Fibroblast of peridontal ligament (primary cell): ENCODE measurements at regions not wholly inside any gene's neighbourhood (a gene's known extent, or its start where the extent isn't known, plus 50 kb on each side); places are given as distances from the start of the nearest gene placed in this dataset.
"Not testable (repeated sequence)": the region's sequence is repeated elsewhere in the genome, so short reads cannot be mapped to it uniquely, and the experiment has no call there.

Source experiments
- DNase-seq: peaks from one replicate; pipeline ENCODE4 v3.0.0-alpha.2; 2010; ENCODE audit errors: extremely low read depth

DNA sequence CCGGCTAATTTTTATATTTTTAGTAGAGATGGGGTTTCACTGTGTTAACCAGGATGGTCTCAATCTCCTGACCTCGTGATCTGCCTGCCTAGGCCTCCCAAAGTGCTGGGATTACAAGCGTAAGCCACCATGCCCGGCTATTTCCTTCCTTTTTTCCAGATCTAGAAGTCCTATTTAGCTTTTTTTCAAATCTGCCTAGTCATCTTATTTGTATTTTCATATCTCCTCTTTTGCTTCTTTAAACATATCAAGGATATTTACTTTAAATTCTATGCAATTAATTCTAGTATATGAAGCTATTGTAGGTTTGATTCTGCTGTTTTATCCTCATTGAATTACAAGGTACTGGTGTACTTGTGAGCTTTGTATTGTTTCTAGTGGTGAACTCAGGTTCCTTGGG lies 119.1 kb downstream of the MACIR start:
- DNase-seq: not testable (repeated sequence)

DNA sequence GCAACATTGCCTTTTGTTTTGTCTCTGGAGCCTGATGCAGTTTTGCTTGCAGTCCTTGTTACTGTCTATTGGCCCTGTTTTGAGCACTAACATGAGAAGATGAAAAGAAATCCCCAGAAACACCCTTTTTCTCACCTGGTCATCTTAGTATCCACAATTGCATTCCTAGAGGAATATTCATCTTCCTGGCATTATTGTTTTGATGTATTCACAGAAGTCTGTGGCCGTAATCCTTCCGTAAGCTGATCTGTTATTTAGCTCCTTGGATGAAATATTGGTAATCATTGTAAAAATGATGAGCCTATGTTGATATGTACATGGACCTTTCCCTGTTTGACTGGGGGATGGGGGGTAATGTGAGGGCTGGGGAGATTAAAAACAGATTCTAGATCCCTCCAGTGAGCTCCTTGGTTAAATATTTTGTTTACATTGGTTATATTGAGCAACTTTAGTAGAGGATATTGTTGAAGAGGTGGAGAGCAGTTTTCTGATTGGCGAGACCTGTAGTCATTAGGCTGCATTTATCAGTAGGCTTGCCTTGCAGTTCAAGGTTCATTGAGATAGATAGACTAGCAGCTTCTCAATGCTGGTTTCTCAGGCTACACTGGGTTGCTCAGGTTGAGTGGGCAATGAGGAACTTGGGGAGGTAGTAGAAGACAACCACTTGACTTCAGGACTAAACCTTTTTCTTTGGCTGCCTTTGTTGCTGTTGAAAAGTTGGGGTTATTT lies 117.5 kb downstream of the MACIR start:
- DNase-seq: peak; percentile 24

DNA sequence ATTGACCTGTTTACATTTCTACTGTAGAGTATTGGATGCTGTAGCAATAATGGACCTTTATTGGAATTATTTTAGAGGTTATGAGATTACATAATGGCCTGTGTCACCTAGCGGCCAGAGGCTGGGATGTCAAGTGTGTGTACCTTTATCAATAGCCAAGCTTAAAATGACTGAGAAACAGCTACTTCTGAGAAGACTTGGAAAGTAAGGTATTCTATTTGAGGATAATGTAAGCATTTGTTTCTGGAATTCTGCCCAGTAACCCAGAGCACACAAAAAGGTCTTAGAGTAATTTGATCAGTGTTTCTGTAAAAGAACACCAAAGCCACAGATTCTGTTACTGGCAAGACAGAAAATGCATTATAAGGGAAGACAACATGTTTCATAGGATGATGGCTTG lies 116.8 kb downstream of the MACIR start:
- DNase-seq: peak; percentile 85

DNA sequence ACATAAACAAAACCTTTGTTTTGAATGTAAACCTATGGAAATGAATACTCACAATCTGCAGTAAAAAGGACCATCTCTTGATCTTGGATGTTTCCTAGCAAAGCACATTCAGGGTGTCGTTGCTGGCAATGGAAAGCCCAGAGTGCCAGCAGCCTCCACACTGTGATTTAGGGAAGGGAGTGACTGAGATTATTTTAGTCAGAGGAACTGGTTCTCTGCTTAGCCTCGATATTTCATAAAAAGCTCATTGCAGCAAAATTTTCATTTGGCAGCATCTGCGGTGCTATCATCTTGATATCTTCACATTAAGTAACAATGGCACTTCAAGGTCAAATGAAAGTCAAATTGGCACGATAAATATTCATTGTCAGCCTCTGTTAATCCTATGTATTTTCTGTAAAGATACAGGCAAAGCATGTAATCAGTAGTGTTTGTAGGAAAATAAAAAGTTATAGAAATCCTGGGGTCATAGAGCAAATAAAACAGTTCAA lies 116.0 kb downstream of the MACIR start:
- DNase-seq: no peak

DNA sequence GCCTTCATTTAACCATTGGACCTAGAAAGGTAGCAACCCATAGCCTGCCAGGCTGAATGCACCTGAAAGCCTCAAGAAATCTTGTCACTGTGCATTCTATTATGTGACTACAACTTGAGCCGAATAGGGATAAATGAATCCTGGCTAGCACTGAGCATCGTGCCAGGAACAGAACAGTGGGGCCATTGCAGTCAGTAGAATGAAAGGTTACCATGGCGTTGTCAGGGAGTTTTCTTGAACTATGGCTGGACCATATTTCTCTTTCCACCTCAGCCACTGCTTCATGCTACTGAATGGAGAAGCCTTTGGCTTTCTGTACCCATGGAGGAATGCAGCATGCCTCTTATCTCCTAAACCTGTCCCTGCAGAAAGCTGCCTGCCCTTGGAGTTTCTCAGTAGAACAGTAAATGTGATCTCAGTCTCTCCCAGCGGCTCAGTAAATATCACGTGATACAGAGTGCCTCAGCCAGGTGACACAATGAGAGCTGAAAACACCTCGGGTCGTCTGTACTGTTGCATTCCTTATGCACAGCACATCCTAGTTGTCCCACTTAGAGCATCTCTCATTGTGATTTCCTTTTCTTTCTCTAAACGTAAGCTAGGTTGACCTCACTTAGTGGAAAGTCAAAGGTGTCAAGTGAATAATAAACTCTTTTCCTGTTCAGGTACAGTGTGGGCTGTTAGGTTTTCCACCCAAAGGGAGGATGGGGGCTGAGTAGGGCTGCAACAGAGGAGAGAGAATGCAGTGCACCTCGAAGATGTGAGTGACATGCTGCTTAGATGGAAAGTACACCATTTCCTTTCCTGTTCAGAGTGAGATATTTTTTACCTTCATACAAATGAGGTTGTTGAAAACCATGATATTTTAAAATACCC lies 115.3 kb downstream of the MACIR start:
- DNase-seq: no peak

DNA sequence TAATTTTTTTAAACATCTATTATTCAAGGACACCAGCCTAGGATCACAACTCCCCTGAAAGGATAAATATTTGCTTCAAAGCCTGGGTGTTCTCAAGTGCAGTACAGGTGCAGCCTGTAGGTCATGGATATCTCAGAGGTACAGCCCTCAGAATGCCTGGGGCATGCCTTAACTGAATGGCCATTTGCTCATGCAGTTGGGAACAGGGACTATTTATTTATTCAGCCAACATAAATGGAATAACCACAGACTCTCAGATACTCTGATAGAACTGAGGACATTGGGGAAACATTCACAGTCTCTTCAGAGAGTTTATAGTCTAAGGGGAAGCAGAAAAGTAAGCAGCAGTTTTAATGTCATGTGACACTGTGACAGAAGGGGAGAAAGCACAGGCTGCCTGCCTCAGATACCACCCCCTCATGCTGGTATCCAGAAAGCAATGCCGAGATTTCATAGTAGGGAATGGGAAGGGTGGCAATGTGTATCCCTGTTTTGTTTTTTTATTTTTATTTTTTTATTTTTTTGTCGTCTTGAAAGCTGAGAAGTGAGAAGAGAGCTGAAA lies 112.6 kb downstream of the MACIR start:
- DNase-seq: no peak

DNA sequence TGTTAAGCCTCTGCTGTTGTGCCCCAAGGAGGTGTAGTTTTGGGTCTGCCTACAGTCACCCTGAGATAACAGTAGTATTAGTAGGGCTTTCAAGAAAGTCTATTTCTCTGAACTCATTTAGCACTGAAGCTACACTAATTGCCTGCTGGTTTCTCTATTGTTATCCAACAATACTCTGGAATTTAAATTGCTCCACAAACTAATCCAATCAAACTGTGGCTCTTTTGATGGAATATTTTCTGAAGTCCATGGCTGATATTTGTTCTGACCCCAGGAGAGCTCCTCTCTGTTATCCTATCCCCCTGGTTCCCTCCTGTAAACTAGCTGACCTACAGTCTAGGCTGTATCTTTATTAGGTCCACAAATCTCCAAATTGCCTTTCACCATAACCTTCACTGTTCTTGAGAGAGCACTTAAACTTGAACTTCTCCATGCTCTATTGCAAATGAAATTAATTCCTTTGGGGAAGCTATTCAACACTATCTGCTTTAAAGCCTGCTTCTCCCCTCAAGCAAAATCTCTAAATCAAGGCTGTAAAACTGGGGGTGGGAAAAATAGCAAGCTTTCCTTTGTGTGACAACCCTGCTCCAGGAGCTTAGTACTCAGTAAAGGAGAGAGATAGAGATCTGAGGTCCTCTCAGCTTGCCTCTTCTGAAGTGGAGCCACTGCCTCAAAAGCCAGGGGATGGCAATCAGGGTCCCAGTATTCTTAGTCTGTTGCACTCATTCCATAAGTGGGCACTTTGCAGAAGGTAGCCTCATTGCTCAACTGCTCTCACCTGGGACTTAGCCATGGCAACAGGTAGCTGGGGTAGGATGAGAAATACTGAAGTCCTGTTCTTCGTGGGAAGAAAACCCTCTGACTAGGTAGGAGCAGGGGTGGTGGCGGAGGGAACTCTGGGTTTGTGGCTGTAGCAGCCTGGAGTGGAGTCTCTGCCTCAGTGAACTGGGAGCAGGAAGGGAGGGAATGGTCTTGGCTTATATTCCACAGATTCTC lies 110.9 kb downstream of the MACIR start:
- no peak for DNase-seq

DNA sequence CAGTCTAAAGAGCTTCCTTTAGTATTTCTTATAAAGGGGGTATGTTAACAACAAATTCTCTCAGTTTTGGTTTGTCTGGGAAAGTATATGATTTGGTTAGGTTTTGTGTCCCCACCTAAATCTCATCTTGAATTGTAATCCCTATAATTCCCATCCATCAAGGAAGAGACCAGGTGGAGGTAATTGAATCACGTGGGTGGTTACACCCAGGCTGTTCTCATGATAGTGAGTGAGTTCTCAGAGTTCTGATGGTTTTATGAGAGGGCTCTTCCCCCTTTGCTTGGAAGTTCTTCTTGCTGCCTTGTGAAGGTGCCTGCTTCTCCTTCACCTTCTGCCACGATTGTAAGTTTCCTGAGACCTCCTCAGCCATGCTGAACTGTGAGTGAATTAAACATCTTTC lies 109.1 kb downstream of the MACIR start:
- DNase-seq: no peak

DNA sequence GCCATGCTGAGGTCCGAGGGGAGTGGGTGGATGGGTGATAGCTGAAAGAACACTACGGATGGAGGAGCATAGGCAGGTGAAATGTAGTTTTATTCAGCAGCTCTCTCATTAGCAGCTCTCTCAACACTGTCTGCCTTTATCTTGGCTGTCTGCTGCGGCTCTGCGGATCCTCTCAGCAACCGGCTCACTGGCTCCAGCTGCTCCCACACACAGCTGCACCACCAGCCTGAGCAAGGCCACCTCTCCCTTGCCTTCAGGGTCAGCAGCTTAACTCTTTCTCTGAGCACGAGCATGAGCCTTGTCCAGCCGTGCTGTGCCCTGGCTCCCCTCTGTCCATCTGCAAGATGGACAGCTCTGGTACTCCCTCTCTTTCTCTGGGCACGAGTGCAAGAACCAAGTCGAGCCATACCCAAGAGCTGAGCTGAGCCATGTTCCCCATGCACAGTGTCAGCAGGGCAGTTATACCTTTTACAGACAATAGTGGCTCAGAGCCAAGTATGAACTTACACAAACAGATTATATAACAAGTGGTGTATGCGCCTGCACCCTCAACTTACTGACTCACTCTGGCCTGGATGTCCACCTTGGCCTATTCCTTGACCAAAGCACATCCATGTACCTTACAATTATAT lies 108.5 kb downstream of the MACIR start:
- DNase-seq: no peak

DNA sequence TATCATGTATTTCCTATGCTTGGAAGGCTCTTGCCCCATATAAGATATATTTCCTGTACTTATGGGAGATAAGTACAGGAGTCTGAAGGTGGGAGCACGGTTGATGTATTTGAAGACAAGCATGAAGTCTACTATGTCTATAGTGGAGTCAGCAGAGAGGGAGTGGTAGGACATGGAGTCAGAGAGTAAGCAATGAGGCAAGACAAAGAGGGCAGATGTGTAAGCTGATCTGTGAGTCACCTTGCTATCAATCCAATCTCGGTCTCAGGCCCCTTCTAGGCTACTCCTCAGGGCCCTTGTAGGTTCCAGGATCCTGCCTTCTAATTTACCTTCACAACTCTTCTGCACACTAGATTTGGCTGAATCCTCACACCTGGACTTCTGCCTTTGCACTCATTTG lies 105.5 kb downstream of the MACIR start:
- no peak for DNase-seq

DNA sequence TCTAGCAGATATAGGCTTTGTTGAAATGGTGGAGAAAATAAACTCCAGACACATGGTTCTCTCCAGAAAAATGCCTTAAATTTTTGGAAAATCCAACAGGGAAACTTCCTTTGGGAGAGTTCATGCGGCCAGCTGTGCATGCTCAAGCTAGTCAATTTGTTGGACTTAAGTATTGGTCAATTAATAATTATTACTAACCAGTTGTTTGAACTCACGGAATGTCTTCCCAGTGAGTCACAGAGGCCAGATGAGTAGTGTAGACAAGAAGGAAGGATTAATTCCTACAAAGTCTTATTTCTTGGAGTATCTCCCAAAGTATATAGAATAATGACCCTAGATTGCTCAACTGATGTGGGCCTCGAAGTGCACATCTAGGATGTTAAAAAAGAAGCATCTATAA lies 103.6 kb downstream of the MACIR start:
- DNase-seq: no peak

DNA sequence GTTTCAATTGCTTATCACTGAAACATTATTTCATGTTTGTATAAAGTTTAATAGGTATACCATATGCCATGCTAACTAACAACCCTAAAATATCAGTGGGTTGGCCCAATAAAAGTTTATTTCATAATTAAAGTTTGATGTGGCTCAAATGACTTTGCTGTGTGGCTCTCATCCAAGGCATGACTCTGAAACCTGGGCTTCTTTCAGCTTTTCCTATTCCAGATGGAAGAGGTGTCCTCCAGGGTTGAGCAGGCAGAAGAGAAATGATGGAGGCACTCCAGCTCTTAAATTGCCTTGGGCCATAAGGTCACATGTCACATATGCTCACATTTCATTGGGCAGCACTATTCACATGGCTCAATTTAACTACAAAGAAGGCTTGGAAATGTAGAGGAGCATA lies 101.9 kb downstream of the MACIR start:
- DNase-seq: no peak

DNA sequence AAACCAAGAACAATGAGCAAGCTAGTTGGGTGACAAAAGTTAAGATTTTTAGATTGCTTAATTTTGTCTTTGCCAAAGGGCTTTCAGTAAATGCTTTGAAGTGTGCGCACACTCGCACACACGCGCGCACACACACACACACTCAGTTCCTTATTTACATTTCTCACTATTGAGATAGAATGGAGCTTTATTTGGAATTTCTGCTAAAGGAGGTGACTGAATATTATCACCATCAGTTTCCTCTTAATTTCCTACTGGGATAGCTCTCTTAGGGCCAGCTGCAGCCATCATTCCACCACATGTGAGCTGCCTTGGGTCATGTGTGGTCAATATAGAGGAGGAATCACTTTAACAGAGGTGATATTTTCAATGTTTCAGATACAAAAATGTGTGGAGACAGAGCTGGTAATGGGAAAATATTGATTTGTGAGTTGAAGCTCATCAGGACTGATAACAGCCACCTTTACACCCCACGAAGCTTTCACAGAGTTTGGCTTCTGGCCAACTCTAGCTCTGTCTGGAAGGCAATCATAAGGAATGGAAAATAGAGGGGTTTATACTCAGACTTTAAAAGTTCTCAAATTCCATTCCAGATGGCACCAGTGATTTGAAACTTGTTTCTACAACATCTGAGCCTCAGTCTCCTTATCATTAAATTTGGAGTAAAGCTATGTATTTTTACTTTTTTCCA lies 99.9 kb downstream of the MACIR start:
- no peak for DNase-seq

DNA sequence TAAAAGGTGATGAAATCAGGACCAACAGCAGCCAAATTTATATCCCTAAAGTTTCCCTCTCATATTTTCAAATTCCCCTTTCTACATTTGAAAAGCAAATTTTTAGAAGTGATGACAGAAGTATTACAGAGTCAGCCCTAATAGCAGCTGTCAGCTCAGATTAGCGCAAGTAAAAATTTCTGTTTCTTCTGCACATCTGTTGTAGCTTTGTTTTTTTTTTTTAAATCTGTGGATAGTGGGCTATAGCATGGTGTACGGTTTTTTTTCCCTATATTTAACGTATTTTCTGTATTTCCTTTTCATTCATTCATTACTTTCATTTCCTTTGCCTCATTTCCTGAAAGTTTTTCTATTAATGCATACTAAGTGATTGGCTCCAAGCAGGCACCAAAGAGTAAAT lies 99.1 kb downstream of the MACIR start:
- no peak for DNase-seq

DNA sequence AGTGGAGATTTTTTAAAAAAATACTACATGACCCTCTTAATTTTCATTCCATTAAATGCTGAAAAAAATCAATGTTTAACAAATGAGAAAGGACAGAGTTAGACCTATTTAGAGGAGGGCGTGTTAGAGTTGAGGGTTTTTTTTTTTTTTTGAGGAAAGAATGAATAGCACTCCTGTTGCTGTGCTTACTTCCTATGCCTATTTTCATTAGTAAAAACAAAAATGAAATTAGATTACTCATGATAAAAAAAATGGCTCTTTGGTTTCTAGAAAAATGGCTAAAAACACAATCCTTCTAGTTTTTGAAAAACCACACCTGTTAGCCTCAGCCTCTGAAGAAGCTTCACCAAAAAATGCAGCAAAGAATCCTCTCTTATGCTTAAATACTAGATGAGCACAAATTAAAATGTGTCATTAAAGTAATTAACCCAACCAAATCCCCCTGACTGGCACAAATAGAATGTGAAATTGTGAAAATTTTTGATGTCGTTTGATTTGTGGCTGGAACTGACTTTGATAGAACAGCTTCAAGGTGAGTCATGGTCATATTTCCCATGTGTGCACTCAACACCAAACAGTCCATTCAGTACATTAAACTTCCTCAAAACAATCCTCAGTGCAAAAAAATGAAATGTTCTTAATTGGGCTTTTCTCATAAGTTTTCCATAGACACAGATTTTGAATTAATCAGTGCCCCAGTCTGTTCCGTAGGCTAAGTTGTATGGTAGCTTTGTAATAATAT lies 98.0 kb downstream of the MACIR start:
- no peak for DNase-seq

DNA sequence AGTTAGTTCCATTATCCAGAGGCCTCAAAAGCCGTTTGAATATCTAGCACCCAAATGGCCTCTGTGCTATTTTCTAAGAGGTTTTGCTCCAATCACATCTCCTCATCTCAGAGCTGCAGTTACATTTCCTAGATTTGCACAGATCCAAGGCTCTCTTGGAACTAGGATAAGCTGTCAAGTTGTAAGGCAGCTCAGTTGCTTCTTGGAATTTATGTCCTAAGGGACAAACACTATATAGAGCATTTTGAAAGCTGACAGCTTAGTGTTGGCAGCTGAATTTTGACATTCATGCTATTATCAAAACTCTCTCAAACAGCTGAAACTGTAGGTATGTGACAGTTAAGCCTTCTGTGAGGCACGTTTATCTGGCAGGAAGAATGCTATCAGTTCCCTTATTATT lies 97.0 kb downstream of the MACIR start:
- no peak for DNase-seq

DNA sequence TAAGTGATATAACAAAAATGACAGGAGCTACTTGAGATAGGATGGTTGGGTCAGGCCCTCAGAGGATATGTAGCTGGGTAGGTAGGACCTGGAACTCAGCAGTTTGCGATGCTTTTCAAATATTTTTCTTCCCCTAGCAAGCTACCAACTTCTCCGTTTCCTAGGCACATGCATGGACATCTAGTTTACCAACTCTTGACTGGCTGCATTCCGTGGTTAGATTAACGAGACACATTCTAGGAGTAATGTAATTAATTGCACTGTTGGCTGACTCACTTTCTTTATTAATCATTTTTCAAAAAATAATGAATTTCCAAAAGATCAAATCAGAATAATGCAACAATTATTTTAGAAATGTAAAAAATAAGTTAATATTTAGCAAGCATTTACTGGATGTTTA lies 95.9 kb downstream of the MACIR start:
- DNase-seq: no peak

DNA sequence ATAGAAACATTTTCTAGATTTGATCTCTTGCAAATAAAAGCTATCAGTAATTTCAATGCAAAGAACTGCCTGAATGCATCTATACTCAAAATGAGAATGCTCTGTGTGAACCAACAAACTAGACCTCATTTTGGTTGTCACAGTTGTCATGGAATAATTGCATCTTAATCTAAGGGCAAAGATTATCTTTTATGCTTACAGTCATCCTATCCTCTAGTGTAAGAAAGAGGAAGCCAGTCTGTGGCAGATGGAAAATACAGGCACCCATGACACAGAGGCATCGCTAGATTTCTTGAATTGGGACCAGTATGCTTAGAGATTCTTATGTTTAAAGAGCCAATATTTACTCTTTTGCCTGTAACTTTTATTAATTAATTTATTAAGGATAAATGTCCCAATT lies 95.0 kb downstream of the MACIR start:
- no peak for DNase-seq

DNA sequence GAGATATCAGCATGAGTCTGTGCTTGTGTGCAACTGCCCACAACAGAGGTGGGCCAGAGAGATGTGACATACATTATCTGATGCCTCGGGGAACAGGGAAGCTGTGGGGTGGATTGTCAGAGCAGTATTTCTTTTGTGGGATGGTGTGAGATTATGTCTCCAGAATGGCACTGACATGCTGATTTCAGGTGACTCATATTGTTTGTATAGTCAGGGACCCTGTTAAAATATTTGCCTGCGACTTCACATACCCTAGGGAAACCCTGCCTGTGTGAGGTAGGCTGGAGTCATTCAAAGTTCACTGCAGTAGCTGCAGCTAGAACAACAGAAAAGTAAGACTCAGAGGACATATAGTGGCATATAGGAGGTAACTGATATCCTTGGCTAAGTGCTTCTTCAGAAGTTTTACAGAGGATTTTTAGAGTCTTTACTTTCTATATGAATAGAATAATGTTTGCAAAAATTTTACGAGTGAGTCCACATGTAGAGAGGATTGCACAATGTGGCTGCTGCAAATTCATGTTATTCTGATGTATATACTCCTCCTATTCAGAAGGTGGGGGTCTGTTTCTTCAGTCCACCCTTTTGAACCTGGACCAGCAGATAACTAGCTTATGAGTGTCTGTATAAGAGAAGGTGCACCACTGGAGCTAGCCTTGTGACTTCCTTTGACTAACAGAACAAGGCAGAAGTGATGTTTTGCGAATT lies 89.3 kb downstream of the MACIR start:
- no peak for DNase-seq
